Right lobe of liver (tissue), 4 donors: ENCODE measurements at regions not wholly inside any gene's neighbourhood (a gene's known extent, or its start where the extent isn't known, plus 50 kb on each side); places are given as distances from the start of the nearest gene placed in this dataset.

Experiments used
- POLR2A ChIP-seq: fragments of 450-650 bp; IDR thresholded peaks from one replicate; pipeline ENCODE4 v1.6.1; 2017; ENCODE audit warnings: antibody characterized with exemption, mild to moderate bottlenecking
- TF ChIP-seq, protein P1 (sequence below), 4 donors: fragments of 200-600 bp in 3 of 4; fragments of 450-650 bp in 1 of 4; IDR thresholded peaks; one replicate each; pipeline versions ENCODE4 v1.5.1 to v1.8.0; 2016 to 2022; ENCODE audit warnings: antibody characterized with exemption in 4 of 4, mild to moderate bottlenecking in 2 of 4
- donor health status: DM: no; HTN: no; CAD: no.
- donor health status: DM: no; HTN: no; CAD: no.
- donor health status: DM: no; HTN: yes; CAD: no.

DNA sequence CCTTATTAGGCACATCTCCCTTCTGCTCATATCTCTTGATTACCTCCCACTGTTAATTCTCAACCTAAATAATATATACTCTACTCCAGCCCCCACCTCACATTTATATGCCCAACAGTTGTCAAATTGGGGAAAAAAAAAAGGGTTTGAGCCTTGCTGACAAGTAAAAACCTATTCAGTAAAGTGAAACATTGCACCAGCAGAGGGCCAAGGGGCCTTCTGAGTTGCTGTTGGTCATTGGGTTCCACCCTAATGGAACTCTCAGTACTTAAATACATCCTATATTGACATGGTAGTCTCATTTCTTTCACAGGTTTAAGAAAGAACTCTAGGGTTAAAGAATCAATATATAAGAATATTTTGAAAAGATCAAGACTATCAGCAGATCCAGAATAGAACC, 362.2 kb downstream of the SMARCA1 start:
- TF ChIP-seq, protein P1, sequence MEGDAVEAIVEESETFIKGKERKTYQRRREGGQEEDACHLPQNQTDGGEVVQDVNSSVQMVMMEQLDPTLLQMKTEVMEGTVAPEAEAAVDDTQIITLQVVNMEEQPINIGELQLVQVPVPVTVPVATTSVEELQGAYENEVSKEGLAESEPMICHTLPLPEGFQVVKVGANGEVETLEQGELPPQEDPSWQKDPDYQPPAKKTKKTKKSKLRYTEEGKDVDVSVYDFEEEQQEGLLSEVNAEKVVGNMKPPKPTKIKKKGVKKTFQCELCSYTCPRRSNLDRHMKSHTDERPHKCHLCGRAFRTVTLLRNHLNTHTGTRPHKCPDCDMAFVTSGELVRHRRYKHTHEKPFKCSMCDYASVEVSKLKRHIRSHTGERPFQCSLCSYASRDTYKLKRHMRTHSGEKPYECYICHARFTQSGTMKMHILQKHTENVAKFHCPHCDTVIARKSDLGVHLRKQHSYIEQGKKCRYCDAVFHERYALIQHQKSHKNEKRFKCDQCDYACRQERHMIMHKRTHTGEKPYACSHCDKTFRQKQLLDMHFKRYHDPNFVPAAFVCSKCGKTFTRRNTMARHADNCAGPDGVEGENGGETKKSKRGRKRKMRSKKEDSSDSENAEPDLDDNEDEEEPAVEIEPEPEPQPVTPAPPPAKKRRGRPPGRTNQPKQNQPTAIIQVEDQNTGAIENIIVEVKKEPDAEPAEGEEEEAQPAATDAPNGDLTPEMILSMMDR (IDR thresholded peaks at IDR 0.05) = no peak
- TF ChIP-seq POLR2A = no peak
